Inferior parietal cortex (tissue), 1 donor: ENCODE measurements at regions not wholly inside any gene's neighbourhood (a gene's known extent, or its start where the extent isn't known, plus 50 kb on each side); places are given as distances from the start of the nearest gene placed in this dataset.
A peak's percentile ranks its signal among the peaks of the same experiment; 100 is the strongest.
"Not testable (repeated sequence)": the region's sequence is repeated elsewhere in the genome, so short reads cannot be mapped to it uniquely, and the experiment has no call there.

Experiments
- DNase-seq: peaks from one replicate; pipeline ENCODE4 v3.0.0-alpha.2; 2016; ENCODE audit errors: extremely low spot score

GRCh38 chr12:47410383-47410782 lies 295.4 kb downstream of the RPAP3 start:
- DNase-seq: no peak

GRCh38 chr12:47409310-47409987 lies 296.4 kb downstream of the RPAP3 start:
- DNase-seq: no peak

GRCh38 chr12:47408171-47408871 lies 297.5 kb downstream of the RPAP3 start:
- DNase-seq: no peak

GRCh38 chr12:47407463-47408129 lies 298.2 kb downstream of the RPAP3 start:
- DNase-seq: no peak

- DNase-seq: no peak
These were observed 302.1 kb downstream of the RPAP3 start for GRCh38 chr12:47403681-47404080.

- DNase-seq: not testable (repeated sequence)
These were observed 304.6 kb downstream of the RPAP3 start for GRCh38 chr12:47401196-47401595.

GRCh38 chr12:47400266-47400665 lies 305.6 kb downstream of the RPAP3 start:
- no peak for DNase-seq

GRCh38 chr12:47397664-47398281 lies 308.1 kb downstream of the RPAP3 start:
- DNase-seq: no peak

- DNase-seq: no peak
These were observed 308.7 kb downstream of the RPAP3 start for GRCh38 chr12:47396902-47397663.

- DNase-seq: no peak
These were observed 311.8 kb downstream of the RPAP3 start for GRCh38 chr12:47394070-47394469.

GRCh38 chr12:47393403-47393790 lies 312.4 kb downstream of the RPAP3 start:
- DNase-seq: no peak

GRCh38 chr12:47391566-47391965 lies 311.8 kb upstream of the AMIGO2 start:
- DNase-seq: no peak

GRCh38 chr12:47388712-47389111 lies 309.0 kb upstream of the AMIGO2 start:
- no peak for DNase-seq

- no peak for DNase-seq
These were observed 308.2 kb upstream of the AMIGO2 start for GRCh38 chr12:47387994-47388393.

- DNase-seq: no peak
These were observed 305.9 kb upstream of the AMIGO2 start for GRCh38 chr12:47385653-47386052.

- no peak for DNase-seq
These were observed 304.2 kb upstream of the AMIGO2 start for GRCh38 chr12:47383942-47384341.

- no peak for DNase-seq
These were observed 302.5 kb upstream of the AMIGO2 start for GRCh38 chr12:47382305-47382704.

GRCh38 chr12:47378907-47379306 lies 299.1 kb upstream of the AMIGO2 start:
- no peak for DNase-seq

GRCh38 chr12:47378222-47378582 lies 298.4 kb upstream of the AMIGO2 start:
- no peak for DNase-seq

- DNase-seq: peak; percentile 32
These were observed 297.9 kb upstream of the AMIGO2 start for GRCh38 chr12:47377414-47378221.

- DNase-seq: no peak
These were observed 297.2 kb upstream of the AMIGO2 start for GRCh38 chr12:47376927-47377326.
